HG03064 (cell line): ENCODE measurements at regions not wholly inside any gene's neighbourhood (a gene's known extent, or its start where the extent isn't known, plus 50 kb on each side); places are given as distances from the start of the nearest gene placed in this dataset.
"Not testable (repeated sequence)": the region's sequence is repeated elsewhere in the genome, so short reads cannot be mapped to it uniquely, and the experiment has no call there.

ENCODE experiments used
- ATAC-seq: cut with Tn5 transposase; IDR thresholded peaks from one replicate; pipeline ENCODE4 v1.9.1; 2021; ENCODE audit warnings: low read depth; ENCODE audit not compliant: unreplicated experiment

DNA sequence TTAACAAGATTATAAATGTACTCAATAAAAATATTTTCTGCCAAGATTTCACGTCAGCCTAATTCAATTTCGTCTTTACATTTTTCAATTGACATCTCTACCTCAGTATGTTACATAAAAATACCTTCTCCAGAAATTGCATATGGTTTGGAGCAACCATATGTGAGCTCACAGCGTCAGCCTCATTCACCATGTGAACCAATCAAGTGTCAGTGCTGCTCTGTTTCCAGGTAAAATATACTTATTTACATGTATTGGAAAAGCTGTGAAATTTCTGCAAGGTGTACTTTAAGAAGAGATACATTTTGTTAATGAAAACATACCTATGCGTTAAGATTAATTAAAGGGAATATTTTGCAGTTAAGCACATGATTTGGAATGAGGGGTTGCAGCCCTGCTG lies 110.7 kb upstream of the PRSS1 start:
- ATAC-seq, result no peak

DNA sequence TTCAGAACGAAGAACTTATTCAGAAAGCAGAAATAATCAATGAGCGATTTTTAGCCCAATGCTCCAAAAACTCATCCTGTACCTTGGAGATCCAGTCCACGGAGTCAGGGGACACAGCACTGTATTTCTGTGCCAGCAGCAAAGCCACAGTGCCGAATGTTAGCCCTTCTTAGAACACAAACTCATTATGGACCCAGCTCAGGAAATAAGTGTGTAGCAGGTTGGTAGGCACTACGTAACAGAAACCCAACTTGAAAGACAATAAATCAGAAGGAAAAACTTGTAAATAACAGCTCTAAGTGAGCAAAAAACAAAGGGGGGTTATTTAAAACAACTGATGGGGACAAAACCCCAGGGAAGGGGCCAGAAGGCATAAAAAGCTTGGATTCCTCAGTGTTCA lies 112.0 kb upstream of the PRSS1 start:
- ATAC-seq, result no peak

DNA sequence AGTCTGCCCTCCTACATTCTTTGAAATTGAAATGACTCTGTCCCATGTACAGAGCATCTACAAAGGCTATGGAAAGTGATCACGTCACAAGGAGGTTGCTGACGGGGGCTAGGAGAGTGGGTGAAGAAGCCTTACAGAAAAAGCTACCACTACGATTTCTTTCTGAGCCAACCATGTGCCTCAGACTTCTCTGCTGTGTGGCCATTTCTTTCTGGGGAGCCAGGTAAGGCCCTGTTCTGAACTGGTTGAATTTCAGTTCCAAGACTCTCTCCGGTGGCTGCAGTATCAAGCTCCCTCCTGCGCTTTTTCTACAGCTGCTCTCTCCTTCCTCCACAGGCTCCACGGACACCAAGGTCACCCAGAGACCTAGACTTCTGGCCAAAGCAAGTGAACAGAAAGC lies 112.5 kb upstream of the PRSS1 start:
- no peak for ATAC-seq

DNA sequence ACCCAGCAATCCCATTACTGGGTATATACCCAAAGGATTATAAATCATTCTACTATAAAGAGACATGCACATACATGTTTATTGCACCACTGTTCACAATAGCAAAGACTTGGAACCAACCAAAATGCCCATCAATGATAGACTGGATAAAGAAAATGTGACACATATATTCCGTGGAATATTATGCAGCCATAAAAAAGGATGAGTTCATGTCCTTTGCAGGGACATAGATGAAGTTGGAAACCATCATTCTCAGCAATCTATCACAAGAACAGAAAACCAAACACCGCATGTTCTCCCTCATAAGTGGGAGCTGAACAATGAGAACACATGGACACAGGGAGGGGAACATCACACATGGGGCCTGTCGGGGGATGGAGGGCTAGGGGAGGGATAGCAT lies 113.2 kb upstream of the PRSS1 start:
- ATAC-seq, result not testable (repeated sequence)

DNA sequence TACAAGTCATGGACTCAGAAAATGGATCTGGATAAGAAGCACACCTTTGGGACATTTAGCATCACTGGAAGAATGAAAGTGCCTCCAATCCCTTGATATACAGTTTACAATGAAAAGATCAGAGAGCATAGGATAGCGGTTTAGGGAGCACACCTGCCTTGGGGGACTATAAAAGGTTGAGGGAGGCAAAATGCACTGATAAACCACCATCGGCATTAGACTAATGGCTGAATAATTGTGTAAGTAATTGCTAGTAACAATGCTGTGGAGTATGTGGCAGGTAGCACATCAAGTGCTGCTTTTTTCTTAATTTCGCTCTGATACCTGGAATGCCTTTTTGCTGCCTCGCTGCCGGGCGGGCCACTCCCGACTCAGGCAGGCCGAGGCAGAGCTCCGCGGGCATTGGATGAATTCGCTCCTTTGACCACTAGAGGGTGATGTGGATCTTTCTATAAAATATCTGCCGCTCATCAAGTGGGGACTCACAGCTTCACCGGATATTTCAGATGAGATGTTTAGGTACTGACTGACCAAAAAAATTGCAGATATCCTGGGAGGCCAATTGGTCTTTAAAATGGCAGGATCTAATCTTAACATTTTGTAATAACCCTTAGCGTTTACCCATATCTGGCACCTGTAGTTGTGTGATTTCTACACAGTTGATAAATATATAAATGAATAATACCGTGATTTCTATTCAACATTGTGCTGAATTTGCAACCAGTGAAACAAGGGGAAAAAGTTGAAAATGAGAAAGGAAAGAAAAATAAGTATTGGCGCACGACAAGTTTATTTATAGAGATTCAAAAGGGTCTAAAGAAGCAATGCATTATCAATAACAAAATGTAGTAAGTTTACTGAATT lies 116.8 kb upstream of the PRSS1 start:
- ATAC-seq, result peak; percentile 98

DNA sequence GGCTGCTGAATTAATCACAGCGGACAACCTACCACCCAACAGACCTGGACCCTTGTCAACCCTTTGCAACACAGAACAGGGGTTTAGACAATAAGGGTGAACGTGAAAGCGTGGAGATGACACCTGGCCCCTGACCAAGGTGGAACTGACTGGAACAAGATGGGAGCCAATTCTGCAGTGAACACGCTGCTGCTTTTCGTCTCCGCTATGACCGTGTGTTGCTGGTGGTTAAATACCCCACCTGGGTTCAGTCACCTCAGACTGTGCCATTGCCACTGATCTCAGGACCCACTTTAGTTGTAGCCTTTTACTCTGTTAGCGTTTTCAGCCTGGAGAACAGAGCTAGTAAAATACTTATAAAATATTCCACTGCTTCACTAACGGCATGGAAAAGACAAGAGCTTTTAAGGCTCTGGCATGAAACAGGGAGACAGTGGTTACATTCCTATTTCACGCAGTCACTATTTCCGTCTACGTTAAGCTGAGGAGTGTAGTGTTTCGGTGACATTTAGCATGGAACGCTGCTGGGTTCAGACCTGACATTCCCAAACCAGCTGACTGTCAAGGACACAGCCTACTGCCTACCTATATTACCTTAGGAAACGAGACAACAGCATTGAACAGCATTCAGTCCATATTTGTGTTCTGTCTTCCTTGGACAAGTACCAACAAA lies 119.5 kb upstream of the PRSS1 start:
- ATAC-seq, result no peak

DNA sequence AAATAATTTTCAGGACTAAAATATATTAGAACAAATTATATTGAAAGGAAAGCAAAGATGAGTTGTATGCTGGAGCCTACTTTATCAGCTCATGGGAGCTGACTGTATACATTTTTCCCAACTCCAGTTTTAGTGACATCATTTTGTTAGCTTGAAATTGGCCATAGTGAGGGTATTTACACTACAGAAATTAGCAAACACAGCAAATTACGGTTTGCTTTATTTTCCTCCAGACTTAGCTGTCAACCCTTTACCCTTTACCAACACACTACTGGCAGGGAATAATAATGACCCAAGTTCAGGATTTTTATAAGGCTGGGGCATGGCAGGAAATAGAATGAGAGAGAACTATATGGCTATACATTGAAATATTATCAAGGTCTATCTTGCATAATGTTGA lies 120.3 kb upstream of the PRSS1 start:
- no peak for ATAC-seq

DNA sequence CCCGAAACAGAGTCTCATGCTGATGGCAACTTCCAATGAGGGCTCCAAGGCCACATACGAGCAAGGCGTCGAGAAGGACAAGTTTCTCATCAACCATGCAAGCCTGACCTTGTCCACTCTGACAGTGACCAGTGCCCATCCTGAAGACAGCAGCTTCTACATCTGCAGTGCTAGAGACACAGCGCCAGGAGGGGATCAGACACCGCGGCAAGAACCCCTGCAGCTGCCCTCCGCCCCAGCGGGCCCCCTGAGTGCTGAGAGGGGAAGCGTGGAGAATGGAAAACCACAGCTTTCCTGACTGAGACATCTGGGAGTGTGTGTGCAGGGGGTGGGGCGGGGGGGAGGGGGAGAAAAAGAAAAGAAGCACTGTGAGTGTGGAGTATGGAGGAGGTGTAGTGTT lies 122.0 kb upstream of the PRSS1 start:
- not testable (repeated sequence) for ATAC-seq

DNA sequence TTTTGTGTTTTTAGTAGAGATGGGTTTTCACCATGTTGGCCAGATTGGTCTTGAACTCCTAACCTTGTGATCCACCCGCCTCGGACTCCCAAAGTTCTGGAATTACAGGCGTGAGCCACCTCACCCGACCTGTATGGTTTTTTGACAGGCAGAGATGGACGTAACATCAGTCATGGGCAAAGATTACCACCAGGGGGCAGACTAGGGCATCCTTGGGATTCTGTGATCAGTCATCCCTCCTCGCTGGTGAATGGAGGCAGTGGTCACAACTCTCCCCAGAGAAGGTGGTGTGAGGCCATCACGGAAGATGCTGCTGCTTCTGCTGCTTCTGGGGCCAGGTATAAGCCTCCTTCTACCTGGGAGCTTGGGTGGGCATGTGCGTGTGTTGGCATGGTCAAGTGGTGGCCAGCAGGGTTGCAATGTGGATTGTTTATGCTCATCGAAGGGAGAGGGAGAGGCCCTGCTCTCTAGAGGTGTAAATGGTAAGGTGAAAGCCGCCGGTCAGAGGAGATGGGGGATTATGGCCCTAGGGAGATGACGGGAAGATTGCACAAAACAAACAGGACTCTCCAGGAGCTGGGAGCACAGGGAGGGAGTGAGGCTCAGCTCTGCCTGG lies 122.7 kb upstream of the PRSS1 start:
- peak; percentile 85 for ATAC-seq

DNA sequence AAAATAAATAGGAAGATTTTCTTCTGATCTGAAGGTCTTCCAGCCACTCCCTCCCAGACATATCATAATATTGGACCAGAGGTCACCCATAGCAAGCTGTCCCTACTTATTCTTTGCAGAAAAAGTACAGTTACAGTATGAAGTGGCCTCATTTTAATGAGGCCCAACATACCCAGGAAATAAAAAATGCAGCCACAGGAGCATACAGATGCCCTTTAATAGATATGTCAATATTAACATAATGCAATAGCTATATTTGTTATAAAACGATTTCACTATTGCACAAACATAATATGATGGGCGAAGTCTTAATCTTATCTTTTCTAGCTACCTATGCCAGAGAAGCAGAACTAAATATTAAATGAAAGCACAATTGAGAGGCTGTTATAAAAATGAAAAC lies 124.1 kb upstream of the PRSS1 start:
- not testable (repeated sequence) for ATAC-seq

DNA sequence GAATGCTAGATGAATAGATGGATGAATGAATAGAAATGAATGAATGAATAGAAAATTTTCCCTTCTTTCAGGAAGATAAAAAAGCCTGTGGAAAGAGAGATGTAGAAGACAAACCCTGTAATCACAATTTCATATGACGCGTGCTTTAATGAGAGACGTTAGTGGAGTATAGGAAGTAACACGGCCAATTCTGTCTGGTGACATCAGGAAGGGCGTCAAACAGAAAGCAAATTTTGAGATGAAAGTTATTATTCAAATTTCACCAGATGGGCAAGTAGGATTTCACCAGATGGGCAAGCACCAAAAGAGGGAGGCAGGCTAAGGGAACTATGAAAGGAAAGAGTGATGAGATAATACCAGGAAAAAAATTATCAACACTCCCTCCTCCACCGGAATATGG lies 128.9 kb upstream of the PRSS1 start:
- ATAC-seq, result no peak

DNA sequence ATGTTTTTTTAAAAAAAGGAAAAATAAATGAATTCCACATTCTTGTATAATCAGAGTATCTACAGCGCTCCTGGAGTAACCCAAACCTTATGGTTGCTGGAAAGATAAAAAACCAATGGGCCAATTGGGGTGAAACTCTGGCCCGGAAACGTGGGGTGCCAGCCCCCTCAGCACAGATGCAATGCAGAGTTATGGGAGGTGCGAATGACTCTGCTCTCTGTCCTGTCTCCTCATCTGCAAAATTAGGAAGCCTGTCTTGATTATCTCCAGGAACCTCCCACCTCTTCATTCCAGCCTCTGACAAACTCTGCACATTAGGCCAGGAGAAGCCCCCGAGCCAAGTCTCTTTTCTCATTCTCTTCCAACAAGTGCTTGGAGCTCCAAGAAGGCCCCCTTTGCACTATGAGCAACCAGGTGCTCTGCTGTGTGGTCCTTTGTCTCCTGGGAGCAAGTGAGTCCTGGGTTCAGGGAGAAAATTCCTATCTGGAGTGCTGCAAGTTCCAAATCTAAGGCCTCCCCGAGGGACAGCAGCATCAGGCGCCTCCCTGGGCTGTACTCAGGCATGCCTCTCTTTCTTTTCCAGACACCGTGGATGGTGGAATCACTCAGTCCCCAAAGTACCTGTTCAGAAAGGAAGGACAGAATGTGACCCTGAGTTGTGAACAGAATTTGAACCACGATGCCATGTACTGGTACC lies 130.5 kb upstream of the PRSS1 start:
- ATAC-seq, result no peak

DNA sequence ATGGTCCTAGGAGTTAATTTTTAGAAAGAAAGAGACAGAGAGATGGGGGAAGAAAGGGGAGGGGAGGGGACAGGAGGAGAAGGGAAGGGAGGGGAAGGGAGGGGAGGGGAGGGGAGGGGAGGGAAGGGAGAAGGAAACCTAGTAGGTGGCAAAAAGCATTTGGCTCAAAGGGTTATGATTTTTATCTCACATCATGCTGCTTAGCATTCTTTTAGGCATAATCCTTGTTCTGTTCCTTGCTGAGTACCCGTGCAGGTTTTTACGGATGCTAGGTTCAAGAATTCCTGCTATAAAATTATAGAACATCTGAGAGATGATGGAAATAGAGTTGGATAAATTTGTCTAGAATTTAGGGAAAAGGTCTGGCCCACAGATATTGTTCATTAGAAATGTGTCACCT lies 132.4 kb upstream of the PRSS1 start:
- no peak for ATAC-seq

DNA sequence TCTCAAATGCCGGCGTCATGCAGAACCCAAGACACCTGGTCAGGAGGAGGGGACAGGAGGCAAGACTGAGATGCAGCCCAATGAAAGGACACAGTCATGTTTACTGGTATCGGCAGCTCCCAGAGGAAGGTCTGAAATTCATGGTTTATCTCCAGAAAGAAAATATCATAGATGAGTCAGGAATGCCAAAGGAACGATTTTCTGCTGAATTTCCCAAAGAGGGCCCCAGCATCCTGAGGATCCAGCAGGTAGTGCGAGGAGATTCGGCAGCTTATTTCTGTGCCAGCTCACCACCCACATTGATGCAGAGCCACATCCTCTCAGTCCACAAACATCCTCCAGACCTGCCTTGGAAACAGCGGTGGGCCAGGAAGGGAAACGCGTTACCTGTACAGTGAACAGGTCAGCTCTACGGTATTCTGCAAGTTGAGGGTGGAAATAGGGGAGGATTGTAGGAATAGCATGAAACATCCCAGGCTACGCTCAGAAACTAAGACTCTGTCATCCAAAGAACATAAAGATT lies 133.1 kb upstream of the PRSS1 start:
- ATAC-seq, result no peak

DNA sequence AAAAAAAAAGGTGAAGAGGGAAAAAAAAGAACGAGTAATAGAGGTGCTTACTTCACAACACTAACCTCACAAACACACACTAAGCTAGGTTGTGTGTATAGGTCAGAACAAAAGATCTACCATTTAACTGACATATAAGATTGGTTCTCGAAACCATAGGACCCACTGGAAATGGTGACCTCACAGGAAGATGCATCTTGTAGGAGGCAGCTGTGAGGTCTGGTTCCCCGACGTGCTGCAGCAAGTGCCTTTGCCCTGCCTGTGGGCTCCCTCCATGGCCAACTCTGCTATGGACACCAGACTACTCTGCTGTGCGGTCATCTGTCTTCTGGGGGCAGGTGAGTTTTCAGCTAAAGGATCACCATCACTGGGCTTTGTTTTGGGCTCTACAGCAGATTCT lies 133.8 kb upstream of the PRSS1 start:
- no peak for ATAC-seq

DNA sequence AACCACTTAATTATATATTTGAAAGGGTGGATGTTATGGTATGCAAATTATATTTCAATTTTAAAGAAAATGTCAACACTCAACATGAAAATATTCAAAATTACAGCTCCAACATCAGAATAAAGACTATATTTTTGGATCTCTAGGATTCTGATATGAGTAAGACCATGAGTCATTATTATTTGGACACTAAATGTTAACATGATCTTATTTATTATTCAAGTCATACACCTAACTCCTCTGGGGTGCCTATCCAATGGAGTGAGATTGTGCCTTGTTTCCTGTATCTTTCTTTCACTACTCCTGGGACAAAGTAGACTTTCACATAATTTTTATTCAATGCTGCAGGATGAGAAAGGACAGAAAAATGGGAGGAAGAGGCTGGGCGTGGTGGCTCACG lies 135.2 kb upstream of the PRSS1 start:
- ATAC-seq, result no peak

DNA sequence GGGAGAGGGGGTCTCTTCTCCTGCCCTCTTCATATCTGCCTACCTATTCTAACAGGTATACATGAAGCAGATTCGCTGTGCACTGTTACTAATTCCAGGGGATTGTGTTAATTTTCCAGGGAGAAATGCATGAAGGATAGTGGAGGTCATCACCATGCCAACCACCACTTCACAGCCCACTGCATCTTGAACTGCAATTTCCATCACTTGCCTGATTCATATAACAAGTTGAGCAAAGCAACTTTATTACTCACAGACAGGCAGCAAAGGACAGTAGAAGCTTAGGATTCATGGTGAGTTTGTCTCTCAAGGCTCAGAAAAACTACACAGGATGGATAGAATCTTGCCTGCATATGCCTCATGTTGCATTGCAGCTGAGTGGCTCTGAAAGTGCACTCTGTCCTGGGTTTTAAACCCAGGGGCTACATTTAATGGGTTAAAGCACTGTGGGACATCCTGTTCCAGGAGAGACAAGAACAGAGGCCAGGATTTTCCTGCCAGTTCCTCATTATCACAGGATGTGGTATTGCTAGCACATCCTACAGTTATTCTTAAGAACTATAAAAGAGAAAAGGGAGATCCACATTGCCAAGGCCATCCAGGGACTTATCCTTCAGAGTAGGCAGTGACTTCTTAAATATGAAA lies 136.9 kb upstream of the PRSS1 start:
- ATAC-seq, result no peak

DNA sequence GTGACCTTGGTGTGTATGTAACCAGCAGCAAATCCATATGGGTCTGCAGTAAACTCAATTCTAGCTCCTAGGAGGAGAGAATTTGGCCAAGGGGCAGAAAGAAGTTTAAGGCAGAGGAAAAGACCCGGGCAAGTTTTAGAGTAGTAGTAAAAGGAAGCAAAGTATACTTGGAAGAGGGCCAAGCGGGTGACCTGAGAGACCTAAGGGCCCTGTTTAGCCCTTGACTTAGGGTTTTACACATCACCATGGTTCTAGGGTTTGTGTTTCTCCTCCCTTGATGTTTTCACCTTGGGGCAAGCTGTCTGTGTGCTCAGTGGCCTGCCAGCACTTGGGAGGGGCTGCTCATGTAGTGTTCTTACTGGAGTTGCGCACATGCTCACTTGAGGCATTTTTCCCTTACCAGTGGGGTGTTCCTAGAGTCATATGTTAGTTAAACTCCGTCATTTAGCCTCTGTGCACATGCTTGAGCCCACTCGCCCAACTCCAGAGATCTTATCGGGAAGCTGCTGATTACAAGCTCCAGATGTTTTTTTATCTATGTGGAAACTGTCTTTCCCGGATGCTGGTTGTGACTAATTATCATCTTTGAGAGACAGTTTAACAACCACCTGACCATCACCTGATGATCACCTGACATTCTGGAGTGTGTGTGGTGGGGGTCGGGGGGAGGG lies 137.6 kb upstream of the PRSS1 start:
- no peak for ATAC-seq

DNA sequence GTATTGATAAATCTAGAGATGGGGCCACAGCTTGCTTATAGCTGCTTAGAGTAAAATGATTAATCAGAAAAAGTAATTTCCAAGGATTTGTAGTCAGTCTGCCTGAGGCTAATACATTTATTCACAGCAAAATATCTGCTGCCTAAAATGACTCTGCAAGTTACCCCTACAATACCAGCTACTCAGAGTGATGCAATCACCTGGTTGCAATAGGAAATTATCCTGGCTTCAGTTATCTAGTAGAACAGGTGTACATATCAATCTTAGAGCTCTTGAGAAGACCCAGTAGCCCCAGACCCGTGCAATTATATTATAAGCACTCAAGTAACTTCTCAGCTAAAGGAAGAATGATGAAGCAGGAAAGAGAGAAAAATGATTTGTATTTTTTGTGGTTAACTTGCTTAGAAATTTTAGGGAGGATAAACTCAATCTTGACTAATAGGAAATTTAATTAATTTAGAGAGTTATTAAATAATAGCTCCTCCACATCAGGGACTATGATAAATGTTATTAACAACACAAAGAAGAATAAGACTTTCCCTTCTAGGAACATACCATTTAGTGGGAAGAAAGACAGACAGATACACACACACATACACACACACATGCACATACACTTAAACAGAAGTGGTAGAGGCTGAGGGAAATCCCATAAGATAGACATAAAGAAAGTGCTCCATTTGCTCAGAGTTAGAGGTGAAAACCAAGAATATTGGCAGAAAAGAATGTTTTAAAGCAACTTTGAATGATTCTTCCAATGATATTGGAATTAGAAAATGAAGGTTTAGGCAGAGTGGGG lies 140.4 kb upstream of the PRSS1 start:
- no peak for ATAC-seq
